OCI-LY1 (cell line): ENCODE measurements at regions not wholly inside any gene's neighbourhood (a gene's known extent, or its start where the extent isn't known, plus 50 kb on each side); places are given as distances from the start of the nearest gene placed in this dataset.
"Not testable (repeated sequence)": the region's sequence is repeated elsewhere in the genome, so short reads cannot be mapped to it uniquely, and the experiment has no call there.

Source experiments
- H2AFZ ChIP-seq: fragments of 200-600 bp; sonication (generic), shearing (Covaris generic); 2 replicates; pipeline ENCODE4 v1.6.0; 2014; ENCODE audit warnings: antibody characterized with exemption, mild to moderate bottlenecking, low read length
- H3F3A ChIP-seq: fragments of 200-600 bp; sonication (generic), shearing (Covaris generic); 2 replicates; pipeline ENCODE4 v1.6.0; 2014; ENCODE audit warnings: mild to moderate bottlenecking, antibody characterized with exemption, low read length, moderate library complexity; ENCODE audit not compliant: insufficient read depth
- H3K27ac ChIP-seq: fragments of 200-600 bp; sonication (generic); 2 replicates; pipeline ENCODE4 v1.5.1; 2014; ENCODE audit warnings: low read length, mixed run types, mild to moderate bottlenecking, low read depth; ENCODE audit not compliant: poor library complexity, severe bottlenecking
- H3K27me3 ChIP-seq: fragments of 200-600 bp; sonication (generic); 2 replicates; pipeline ENCODE4 v1.6.0; 2014; ENCODE audit warnings: antibody characterized with exemption, mild to moderate bottlenecking, low read length, moderate library complexity; ENCODE audit not compliant: insufficient read depth
- H3K36me3 ChIP-seq: fragments of 200-600 bp; sonication (generic); 2 replicates; pipeline ENCODE4 v1.6.1; 2014; ENCODE audit warnings: mild to moderate bottlenecking, antibody characterized with exemption, low read length, moderate library complexity, mixed read lengths; ENCODE audit not compliant: insufficient read depth
- H3K4me1 ChIP-seq: fragments of 200-600 bp; sonication (generic); 2 replicates; pipeline ENCODE4 v1.5.1; 2014; ENCODE audit warnings: mild to moderate bottlenecking, low read length, moderate library complexity; ENCODE audit not compliant: insufficient read depth, severe bottlenecking
- H3K4me2 ChIP-seq: fragments of 200-600 bp; sonication (generic), shearing (Covaris generic); 2 replicates; pipeline ENCODE4 v1.6.1; 2014; ENCODE audit warnings: low read length
- H3K4me3 ChIP-seq: fragments of 200-600 bp; sonication (generic); 2 replicates; pipeline ENCODE4 v1.5.1; 2014; ENCODE audit warnings: low read length, low read depth, mild to moderate bottlenecking, mixed read lengths; ENCODE audit not compliant: poor library complexity, severe bottlenecking
- H3K79me2 ChIP-seq: fragments of 200-600 bp; shearing (Covaris generic); 2 replicates; pipeline ENCODE4 v1.6.1; 2016; ENCODE audit warnings: mixed run types, low read length, mixed read lengths; ENCODE audit not compliant: insufficient read depth
- H3K9ac ChIP-seq: fragments of 200-600 bp; sonication (generic), shearing (Covaris generic); 2 replicates; pipeline ENCODE4 v1.6.1; 2014; ENCODE audit warnings: mild to moderate bottlenecking, low read length, mixed read lengths
- H3K9me2 ChIP-seq: fragments of 200-600 bp; sonication (generic), shearing (Covaris generic); 2 replicates; pipeline ENCODE4 v1.6.1; 2014; ENCODE audit warnings: low read depth, mild to moderate bottlenecking, low read length, mixed read lengths
- H3K9me3 ChIP-seq: fragments of 200-600 bp; shearing (Covaris generic); 2 replicates; pipeline ENCODE4 v1.6.1; 2014; ENCODE audit warnings: low read length, mixed read lengths
- H4K20me1 ChIP-seq: fragments of 200-600 bp; sonication (generic), shearing (Covaris generic); 2 replicates; pipeline ENCODE4 v1.6.0; 2016; ENCODE audit warnings: mild to moderate bottlenecking, low read length; ENCODE audit not compliant: insufficient read depth
- EZH2 ChIP-seq: fragments of 200-600 bp; sonication (generic), shearing (Covaris generic); IDR thresholded peaks from 2 replicates; pipeline ENCODE4 v1.8.0; 2017; ENCODE audit warnings: borderline replicate concordance, mixed run types, mild to moderate bottlenecking, antibody characterized with exemption, low read length, moderate library complexity, mixed read lengths
- TF ChIP-seq, protein P1 (sequence below): fragments of 200-600 bp; sonication (generic), shearing (Covaris generic); IDR thresholded peaks from 2 replicates; pipeline ENCODE4 v1.5.1; 2017; ENCODE audit warnings: mild to moderate bottlenecking, antibody characterized with exemption, low read length, moderate library complexity, mixed read lengths

- Histone ChIP-seq H3K79me2 (no peaks in the 10 kb centered on the region), H3K36me3 (no peaks in the 10 kb centered on the region), H3K9me2 (no peaks in the 10 kb centered on the region), H3K9me3 (no peaks in the 10 kb centered on the region), H3F3A (no peaks in the 10 kb centered on the region), H3K4me1 (no peaks in the 10 kb centered on the region), H3K4me3 (no peak overlapping the region), H3K9ac (no peak overlapping the region), H3K27me3 (no peaks in the 10 kb centered on the region), H3K27ac (no peak overlapping the region), H2AFZ (no peak overlapping the region), H3K4me2 (no peak overlapping the region), H4K20me1 (no peaks in the 10 kb centered on the region)
- TF ChIP-seq EZH2, result no peak
- TF ChIP-seq, protein P1, sequence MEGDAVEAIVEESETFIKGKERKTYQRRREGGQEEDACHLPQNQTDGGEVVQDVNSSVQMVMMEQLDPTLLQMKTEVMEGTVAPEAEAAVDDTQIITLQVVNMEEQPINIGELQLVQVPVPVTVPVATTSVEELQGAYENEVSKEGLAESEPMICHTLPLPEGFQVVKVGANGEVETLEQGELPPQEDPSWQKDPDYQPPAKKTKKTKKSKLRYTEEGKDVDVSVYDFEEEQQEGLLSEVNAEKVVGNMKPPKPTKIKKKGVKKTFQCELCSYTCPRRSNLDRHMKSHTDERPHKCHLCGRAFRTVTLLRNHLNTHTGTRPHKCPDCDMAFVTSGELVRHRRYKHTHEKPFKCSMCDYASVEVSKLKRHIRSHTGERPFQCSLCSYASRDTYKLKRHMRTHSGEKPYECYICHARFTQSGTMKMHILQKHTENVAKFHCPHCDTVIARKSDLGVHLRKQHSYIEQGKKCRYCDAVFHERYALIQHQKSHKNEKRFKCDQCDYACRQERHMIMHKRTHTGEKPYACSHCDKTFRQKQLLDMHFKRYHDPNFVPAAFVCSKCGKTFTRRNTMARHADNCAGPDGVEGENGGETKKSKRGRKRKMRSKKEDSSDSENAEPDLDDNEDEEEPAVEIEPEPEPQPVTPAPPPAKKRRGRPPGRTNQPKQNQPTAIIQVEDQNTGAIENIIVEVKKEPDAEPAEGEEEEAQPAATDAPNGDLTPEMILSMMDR, result no peak
These were observed 1938.5 kb upstream of the DEFB115 start for GRCh38 chr20:29318871-29319461.

- Histone ChIP-seq H3K36me3 (no peaks in the 10 kb centered on the region), H2AFZ (no peak overlapping the region), H3K9me2 (no peaks in the 10 kb centered on the region), H3K27me3 (no peaks in the 10 kb centered on the region), H3K4me3 (no peak overlapping the region), H3K9me3 (no peaks in the 10 kb centered on the region), H3K4me2 (no peak overlapping the region), H3K79me2 (no peaks in the 10 kb centered on the region), H3K9ac (no peak overlapping the region), H4K20me1 (no peaks in the 10 kb centered on the region), H3K27ac (no peak overlapping the region), H3F3A (no peaks in the 10 kb centered on the region), H3K4me1 (no peaks in the 10 kb centered on the region)
- TF ChIP-seq EZH2, result no peak
- TF ChIP-seq, protein P1, result no peak
These were observed 1937.7 kb upstream of the DEFB115 start for GRCh38 chr20:29319725-29320124.

DNA sequence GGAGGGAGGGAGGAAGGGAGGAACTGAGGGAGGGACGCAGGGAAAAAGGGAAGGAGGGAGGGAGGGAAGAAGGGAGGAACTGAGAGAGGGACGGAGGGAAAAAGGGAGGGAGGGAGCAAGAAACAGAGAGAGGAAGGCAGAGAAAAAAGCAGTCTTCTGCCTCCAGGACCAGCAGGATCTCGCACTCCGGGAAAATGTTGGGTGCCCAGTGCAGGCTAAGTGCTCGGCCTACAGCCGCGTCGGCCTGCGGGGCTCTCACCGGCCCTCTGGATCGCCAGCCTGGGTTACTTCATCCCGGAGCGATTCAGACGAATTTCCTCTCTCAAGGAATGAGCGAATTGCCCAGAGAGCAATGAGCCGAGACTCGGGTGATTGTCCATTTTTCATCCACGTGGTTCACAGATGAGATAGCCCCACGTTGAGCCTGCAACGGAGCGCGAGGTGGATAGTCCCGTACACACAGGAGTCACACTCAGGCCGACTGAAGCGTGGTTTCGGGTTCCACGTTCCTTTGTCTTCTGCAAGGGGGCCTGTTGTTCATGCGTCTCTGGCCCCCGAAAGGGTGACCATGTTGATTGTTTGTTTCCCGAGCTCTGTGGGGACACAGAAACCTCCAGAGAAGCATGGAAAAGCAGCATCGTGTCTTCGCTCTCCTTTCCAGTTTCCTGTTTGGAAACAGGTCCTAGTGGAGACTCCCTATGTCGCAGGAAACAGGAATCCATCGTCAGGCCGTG, 1937.1 kb upstream of the DEFB115 start:
- H3K4me2 ChIP-seq, H3F3A ChIP-seq, H3K4me1 ChIP-seq, H4K20me1 ChIP-seq, H3K9me2 ChIP-seq, H3K9me3 ChIP-seq, H3K27ac ChIP-seq, H3K27me3 ChIP-seq, H3K9ac ChIP-seq, H2AFZ ChIP-seq, H3K36me3 ChIP-seq, H3K4me3 ChIP-seq, H3K79me2 ChIP-seq: not testable (repeated sequence)

- not testable (repeated sequence) for H3K79me2 ChIP-seq, H3K36me3 ChIP-seq, H3K4me1 ChIP-seq, H3K4me3 ChIP-seq, H3K4me2 ChIP-seq, H3K27me3 ChIP-seq, H3K27ac ChIP-seq, H3K9me2 ChIP-seq, H3F3A ChIP-seq, H3K9me3 ChIP-seq, H3K9ac ChIP-seq, H2AFZ ChIP-seq, H4K20me1 ChIP-seq
These were observed 1933.6 kb upstream of the DEFB115 start for GRCh38 chr20:29323631-29324515.

- H3K27me3 ChIP-seq, H3K36me3 ChIP-seq: not testable (repeated sequence)
These were observed 1932.8 kb upstream of the DEFB115 start for GRCh38 chr20:29324516-29325303.

More at GRCh38 chr20:29324516-29325303, 1932.8 kb upstream of the DEFB115 start:
- H3K79me2 ChIP-seq, H2AFZ ChIP-seq, H4K20me1 ChIP-seq, H3K27ac ChIP-seq, H3K9me3 ChIP-seq, H3K4me3 ChIP-seq, H3K4me2 ChIP-seq, H3K9me2 ChIP-seq, H3K4me1 ChIP-seq, H3K9ac ChIP-seq, H3F3A ChIP-seq: not testable (repeated sequence)
